AG09309 (cell line): ENCODE measurements at regions not wholly inside any gene's neighbourhood (a gene's known extent, or its start where the extent isn't known, plus 50 kb on each side); places are given as distances from the start of the nearest gene placed in this dataset.

Source experiments
- DNase-seq: peaks from one replicate; pipeline ENCODE4 v3.0.0-alpha.2; 2010; ENCODE audit warnings: low read depth
- H3K4me3 ChIP-seq: 2 replicates; pipeline ENCODE4 v1.5.1; 2011; ENCODE audit warnings: mild to moderate bottlenecking, low read depth, low read length, moderate library complexity; ENCODE audit not compliant: control insufficient read depth
- CTCF ChIP-seq: IDR thresholded peaks from 2 replicates; pipeline ENCODE4 v1.5.1; 2011; ENCODE audit warnings: mild to moderate bottlenecking, low read depth, low read length, inconsistent platforms; ENCODE audit not compliant: insufficient read depth, control insufficient read depth; ENCODE audit errors: missing control alignments

GRCh38 chr6:134744301-134744700, 205.6 kb downstream of the ALDH8A1 start:
- no peak for DNase-seq
- H3K4me3 ChIP-seq: no peak overlapping the region
- no peak for TF ChIP-seq CTCF

- no peak for TF ChIP-seq CTCF
- H3K4me3 ChIP-seq: no peak overlapping the region
- no peak for DNase-seq
Observed at GRCh38 chr6:134741200-134741536, 208.7 kb downstream of the ALDH8A1 start.

- no peak for DNase-seq
- no peak for TF ChIP-seq CTCF
- H3K4me3 ChIP-seq: no peak overlapping the region
Observed at GRCh38 chr6:134740473-134741199, 209.3 kb downstream of the ALDH8A1 start.

GRCh38 chr6:134740027-134740373, 209.9 kb downstream of the ALDH8A1 start:
- no peak overlapping the region for H3K4me3 ChIP-seq
- DNase-seq: no peak
- no peak for TF ChIP-seq CTCF

DNA sequence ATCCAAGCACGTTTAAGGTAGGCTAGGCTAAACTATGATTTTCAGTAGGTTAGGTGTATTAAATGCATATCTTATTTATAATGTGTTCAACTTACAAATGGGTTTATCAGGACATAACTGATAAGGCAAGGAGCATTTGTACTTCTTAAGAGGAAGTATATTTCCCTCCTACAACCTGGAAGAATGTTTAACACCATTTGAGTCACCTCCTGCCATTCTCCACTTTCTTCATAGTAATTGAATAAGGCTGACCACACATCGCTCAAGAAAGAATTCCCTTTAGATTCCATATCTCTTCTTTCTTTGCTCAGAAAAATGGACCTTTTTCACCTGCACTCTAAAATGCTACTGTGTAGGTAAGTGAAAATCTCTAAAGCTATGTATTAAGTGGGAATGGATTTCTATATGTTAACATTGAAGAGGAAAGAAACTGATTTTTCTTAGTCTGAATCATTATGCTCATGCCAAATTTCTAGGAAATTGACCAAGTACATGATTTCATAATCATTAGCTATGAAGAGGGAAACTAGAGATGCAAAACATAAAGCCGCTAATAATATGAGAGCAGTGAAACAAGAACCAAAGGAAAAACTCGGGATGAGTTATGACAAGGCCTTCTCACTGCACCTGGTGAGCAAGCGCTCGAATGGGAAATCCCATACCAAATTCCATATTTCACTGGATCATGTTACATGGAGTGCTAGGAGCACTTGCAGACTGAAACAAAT, 210.4 kb downstream of the ALDH8A1 start:
- DNase-seq: no peak

GRCh38 chr6:134738211-134738885, 211.6 kb downstream of the ALDH8A1 start:
- TF ChIP-seq CTCF: no peak
- H3K4me3 ChIP-seq: no peak overlapping the region

More for the DNA sequence above, 210.4 kb downstream of the ALDH8A1 start:
- TF ChIP-seq CTCF: no peak
- no peak overlapping the region for H3K4me3 ChIP-seq

More at GRCh38 chr6:134738211-134738885, 211.6 kb downstream of the ALDH8A1 start:
- DNase-seq: no peak
